ENCODE measurements at regions not wholly inside any gene's neighbourhood (a gene's known extent, or its start where the extent isn't known, plus 50 kb on each side); places are given as distances from the start of the nearest gene placed in this dataset.
"Not testable (repeated sequence)": the region's sequence is repeated elsewhere in the genome, so short reads cannot be mapped to it uniquely, and the experiment has no call there.

DNA sequence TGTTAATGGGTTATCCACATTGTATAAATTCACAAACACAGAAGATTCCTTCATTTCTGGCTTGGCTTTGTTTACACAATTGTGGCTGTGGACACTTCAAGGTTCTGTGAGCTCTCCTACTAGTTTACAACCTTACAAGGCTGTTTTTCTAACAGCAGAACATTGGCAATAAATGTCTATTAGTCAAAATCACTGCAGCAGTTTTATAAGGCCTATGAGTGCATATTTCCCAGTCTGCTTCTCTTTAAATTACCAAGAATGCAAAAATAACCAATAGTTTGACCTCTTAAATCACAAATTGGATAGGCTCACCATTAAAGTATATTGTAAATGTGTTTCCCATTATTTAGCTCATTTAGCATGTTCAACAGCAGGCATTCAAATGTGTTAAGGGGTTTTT, 239.2 kb downstream of the DKK2 start:
- TF ChIP-seq, protein P1, sequence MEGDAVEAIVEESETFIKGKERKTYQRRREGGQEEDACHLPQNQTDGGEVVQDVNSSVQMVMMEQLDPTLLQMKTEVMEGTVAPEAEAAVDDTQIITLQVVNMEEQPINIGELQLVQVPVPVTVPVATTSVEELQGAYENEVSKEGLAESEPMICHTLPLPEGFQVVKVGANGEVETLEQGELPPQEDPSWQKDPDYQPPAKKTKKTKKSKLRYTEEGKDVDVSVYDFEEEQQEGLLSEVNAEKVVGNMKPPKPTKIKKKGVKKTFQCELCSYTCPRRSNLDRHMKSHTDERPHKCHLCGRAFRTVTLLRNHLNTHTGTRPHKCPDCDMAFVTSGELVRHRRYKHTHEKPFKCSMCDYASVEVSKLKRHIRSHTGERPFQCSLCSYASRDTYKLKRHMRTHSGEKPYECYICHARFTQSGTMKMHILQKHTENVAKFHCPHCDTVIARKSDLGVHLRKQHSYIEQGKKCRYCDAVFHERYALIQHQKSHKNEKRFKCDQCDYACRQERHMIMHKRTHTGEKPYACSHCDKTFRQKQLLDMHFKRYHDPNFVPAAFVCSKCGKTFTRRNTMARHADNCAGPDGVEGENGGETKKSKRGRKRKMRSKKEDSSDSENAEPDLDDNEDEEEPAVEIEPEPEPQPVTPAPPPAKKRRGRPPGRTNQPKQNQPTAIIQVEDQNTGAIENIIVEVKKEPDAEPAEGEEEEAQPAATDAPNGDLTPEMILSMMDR (IDR thresholded peaks at IDR 0.05): no peak
- no peak overlapping the region for H3K4me3 ChIP-seq
- no peak for DNase-seq
- H3K9me3 ChIP-seq: no peaks in the 10 kb centered on the region
- no peaks in the 10 kb centered on the region for H3K36me3 ChIP-seq
- no peak overlapping the region for H3K9ac ChIP-seq (ENCODE audit: low read depth in 2 of 2, low read length in 2 of 2)
- intact Hi-C loops (cut with DNase I): no loop called here
- H3K27ac ChIP-seq: no peak overlapping the region
- no peaks in the 10 kb centered on the region for H3K4me1 ChIP-seq
- H3K27me3 ChIP-seq: no peaks in the 10 kb centered on the region

DNA sequence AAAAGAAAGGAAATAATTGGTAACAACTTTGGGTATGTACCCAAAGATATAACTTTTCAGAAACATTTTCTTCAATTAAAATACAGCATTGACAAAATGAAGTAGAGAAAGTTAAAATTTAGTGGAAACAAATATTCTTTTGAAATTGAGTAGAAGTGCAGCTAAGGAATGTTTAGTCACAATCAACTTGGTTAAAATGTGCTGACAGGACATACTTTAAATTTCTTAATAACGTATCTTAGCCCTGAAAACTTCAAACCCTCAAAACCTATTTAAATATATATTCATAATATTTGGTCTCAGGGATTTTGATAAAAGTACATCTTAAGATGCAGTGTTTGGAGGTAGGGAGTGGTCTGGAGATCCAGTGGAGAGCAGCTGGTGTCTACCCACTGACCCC, 240.8 kb downstream of the DKK2 start:
- intact Hi-C loops (cut with DNase I): no loop called here
- DNase-seq: no peak

DNA sequence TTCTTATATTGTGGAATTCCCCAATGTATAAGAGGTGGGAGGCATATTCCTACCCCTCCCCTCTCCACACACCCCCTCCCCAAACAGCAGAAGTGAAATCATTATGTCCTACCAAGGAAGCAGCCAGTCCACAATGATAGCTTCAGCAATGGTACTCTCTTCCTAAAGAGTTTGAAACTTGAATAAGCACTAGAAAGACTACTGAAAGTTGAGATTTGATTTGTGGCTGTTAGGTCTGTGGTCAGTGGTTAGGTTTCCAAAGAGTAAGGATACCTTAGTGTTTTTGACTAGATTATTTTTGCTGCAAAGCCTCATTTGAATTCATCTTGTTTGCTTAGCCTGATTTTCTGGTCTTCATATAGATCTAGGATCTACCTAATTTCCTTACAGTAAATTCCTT, 242.2 kb downstream of the DKK2 start:
- Histone ChIP-seq H3K9me3 (no peaks in the 10 kb centered on the region), H3K4me1 (no peaks in the 10 kb centered on the region), H3K27ac (no peak overlapping the region), H3K4me3 (no peak overlapping the region), H3K27me3 (no peaks in the 10 kb centered on the region), H3K36me3 (no peaks in the 10 kb centered on the region), H3K9ac (ENCODE audit: low read depth in 2 of 2, low read length in 2 of 2) (no peak overlapping the region)
- TF ChIP-seq, protein P1 (IDR thresholded peaks at IDR 0.05): no peak
- intact Hi-C loops (cut with DNase I): no loop called here
- DNase-seq: no peak

More for the DNA sequence above, 240.8 kb downstream of the DKK2 start:
- Histone ChIP-seq H3K36me3 (no peaks in the 10 kb centered on the region), H3K27ac (no peak overlapping the region), H3K9me3 (no peaks in the 10 kb centered on the region), H3K4me3 (no peak overlapping the region), H3K9ac (ENCODE audit: low read depth in 2 of 2, low read length in 2 of 2) (no peak overlapping the region), H3K4me1 (no peaks in the 10 kb centered on the region), H3K27me3 (no peaks in the 10 kb centered on the region)
- TF ChIP-seq, protein P1 (IDR thresholded peaks at IDR 0.05): no peak

DNA sequence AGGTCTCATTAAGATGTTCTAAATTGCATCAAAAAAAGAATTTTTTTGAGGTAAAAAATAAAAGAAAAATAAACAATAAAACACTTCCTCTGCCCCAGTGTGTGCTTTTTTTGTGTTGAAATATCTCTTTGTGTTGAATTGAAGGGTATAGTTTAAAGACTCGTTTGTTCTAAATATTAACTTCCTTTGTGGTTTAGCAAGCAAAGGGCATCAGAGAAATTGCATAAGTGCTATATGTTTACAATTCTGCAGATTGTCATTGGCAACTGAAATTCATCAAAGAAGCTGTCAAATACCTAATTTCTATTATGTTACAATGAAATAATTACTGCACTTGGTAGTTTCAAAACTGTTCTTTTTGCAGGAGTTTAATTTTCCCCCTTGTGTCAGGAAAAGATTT, 260.5 kb downstream of the DKK2 start:
- Histone ChIP-seq H3K4me3 (no peak overlapping the region), H3K4me1 (no peaks in the 10 kb centered on the region), H3K9me3 (no peaks in the 10 kb centered on the region), H3K27ac (no peak overlapping the region), H3K27me3 (no peaks in the 10 kb centered on the region), H3K9ac (ENCODE audit: low read depth in 2 of 2, low read length in 2 of 2) (no peak overlapping the region), H3K36me3 (no peaks in the 10 kb centered on the region)
- DNase-seq: no peak
- TF ChIP-seq, protein P1 (IDR thresholded peaks at IDR 0.05): no peak
- intact Hi-C loops (cut with DNase I): no loop called here

DNA sequence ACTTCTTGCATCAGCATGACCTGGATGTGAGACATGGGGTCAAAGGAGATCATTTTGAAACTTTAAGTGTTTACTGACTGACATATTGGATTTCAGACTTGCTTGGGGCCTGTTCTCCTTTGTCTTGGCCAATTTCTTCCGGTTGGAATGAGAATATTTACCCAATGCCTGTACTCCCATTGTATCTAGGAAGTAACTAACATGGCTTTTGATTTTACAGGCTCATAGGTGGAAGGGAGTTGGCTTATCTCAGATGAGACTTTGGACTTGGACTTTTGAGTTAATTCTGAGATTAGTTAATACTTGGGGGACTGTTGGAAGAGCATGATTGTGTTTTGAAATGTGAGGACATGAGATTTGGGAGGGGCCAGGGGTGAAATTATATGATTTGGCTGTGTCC, 262.1 kb downstream of the DKK2 start:
- H3K4me1 ChIP-seq; H3K9me3 ChIP-seq; intact Hi-C loops (cut with DNase I); DNase-seq; H3K27ac ChIP-seq; H3K4me3 ChIP-seq; H3K27me3 ChIP-seq; H3K9ac ChIP-seq (ENCODE audit: low read depth in 2 of 2, low read length in 2 of 2); H3K36me3 ChIP-seq: not testable (repeated sequence)

DNA sequence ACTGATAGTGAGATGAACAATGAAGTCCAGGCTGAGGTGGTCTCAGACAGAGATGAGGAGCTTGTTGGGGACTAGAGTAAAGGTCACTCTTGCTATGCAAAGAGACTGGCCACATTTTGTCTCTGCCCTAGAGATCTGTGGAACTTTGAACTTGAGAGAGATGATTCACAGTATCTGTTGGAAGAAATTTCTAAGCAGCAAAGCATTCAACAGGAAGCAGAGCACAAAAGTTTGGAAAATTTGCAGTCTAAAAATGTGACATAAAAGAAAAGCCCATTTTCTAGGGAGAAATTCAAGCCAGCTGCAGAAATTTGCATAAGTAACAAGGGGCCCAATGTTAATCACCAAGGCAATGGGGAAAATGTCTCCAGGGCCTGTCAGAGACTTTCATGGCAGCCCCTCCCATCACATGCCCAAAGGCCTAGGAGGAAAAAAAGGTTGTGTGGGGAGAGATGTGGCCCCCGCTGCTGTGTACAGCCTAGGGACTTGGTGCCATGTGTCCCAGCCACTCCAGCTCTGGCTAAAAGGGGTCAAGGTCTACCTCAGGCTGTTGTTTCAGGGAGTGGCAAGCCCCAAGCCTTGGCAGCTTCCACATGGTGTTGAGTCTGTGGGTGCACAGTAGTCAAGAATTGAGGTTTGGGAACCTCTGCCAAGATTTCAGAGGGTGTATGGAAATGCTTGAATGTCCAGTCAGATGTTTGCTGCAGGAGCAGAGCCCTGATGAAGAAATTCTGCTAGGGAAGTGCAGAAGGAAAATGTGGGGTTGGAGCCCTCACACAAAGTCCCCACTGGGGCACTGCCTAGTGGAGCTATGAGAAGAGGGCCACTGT, 262.8 kb downstream of the DKK2 start:
- Histone ChIP-seq H3K4me1 (no peaks in the 10 kb centered on the region), H3K9me3 (no peaks in the 10 kb centered on the region), H3K27me3 (no peaks in the 10 kb centered on the region), H3K36me3 (no peaks in the 10 kb centered on the region), H3K9ac (ENCODE audit: low read depth in 2 of 2, low read length in 2 of 2) (no peak overlapping the region), H3K27ac (no peak overlapping the region), H3K4me3 (no peak overlapping the region)
- intact Hi-C loops (cut with DNase I): no loop called here
- DNase-seq: no peak
- TF ChIP-seq, protein P1 (IDR thresholded peaks at IDR 0.05): no peak

All from colonic mucosa (tissue), 4 donors.